RWPE2 (cell line): ENCODE measurements at regions not wholly inside any gene's neighbourhood (a gene's known extent, or its start where the extent isn't known, plus 50 kb on each side); places are given as distances from the start of the nearest gene placed in this dataset.
"Not testable (repeated sequence)": the region's sequence is repeated elsewhere in the genome, so short reads cannot be mapped to it uniquely, and the experiment has no call there.

Experiments
- ATAC-seq: fragments of 200-7000 bp; cut with Tn5 transposase; 3 replicates; pipeline ENCODE4 v1.9.1; 2021; ENCODE audit warnings: low read depth
- DNase-seq: peaks from one replicate; pipeline ENCODE4 v3.0.0-alpha.2; 2020; ENCODE audit warnings: low spot score
- H3K27ac ChIP-seq: fragments of 450-650 bp; 2 replicates; pipeline ENCODE4 v1.5.1; 2017; ENCODE audit warnings: mild to moderate bottlenecking; ENCODE audit not compliant: poor library complexity, severe bottlenecking
- H3K27me3 ChIP-seq: fragments of 250-450 bp; sonication (Bioruptor Pico); 2 replicates; pipeline ENCODE4 v1.5.1; 2021; ENCODE audit warnings: mild to moderate bottlenecking, moderate library complexity; ENCODE audit not compliant: insufficient read depth, poor library complexity, severe bottlenecking
- H3K36me3 ChIP-seq: fragments of 250-450 bp; sonication (Bioruptor Pico); 2 replicates; pipeline ENCODE4 v1.5.1; 2020; ENCODE audit warnings: low read depth, mild to moderate bottlenecking, moderate library complexity
- H3K4me1 ChIP-seq: fragments of 250-450 bp; sonication (Bioruptor Pico); 2 replicates; pipeline ENCODE4 v1.5.1; 2021; ENCODE audit warnings: mild to moderate bottlenecking, moderate library complexity; ENCODE audit not compliant: insufficient read depth, poor library complexity, severe bottlenecking
- H3K4me3 ChIP-seq: fragments of 250-450 bp; sonication (Bioruptor Pico); 2 replicates; pipeline ENCODE4 v1.5.1; 2021; ENCODE audit warnings: mild to moderate bottlenecking, moderate library complexity; ENCODE audit not compliant: severe bottlenecking
- H3K9me3 ChIP-seq: fragments of 250-450 bp; sonication (Bioruptor Pico); 2 replicates; pipeline ENCODE4 v1.5.1; 2021; ENCODE audit warnings: mild to moderate bottlenecking, moderate library complexity; ENCODE audit not compliant: severe bottlenecking
- TF ChIP-seq, protein P1 (sequence below): fragments of 450-650 bp; IDR thresholded peaks from one replicate; pipeline ENCODE4 v1.5.1; 2017; ENCODE audit warnings: mild to moderate bottlenecking, moderate library complexity; ENCODE audit not compliant: poor library complexity, severe bottlenecking

GRCh38 chr7:29748286-29749099 lies 57.8 kb upstream of the WIPF3 start:
- no peaks in the 10 kb centered on the region for H3K4me1 ChIP-seq
- H3K27ac ChIP-seq: no peak overlapping the region
- peak; percentile 80 for ATAC-seq
- TF ChIP-seq, protein P1, sequence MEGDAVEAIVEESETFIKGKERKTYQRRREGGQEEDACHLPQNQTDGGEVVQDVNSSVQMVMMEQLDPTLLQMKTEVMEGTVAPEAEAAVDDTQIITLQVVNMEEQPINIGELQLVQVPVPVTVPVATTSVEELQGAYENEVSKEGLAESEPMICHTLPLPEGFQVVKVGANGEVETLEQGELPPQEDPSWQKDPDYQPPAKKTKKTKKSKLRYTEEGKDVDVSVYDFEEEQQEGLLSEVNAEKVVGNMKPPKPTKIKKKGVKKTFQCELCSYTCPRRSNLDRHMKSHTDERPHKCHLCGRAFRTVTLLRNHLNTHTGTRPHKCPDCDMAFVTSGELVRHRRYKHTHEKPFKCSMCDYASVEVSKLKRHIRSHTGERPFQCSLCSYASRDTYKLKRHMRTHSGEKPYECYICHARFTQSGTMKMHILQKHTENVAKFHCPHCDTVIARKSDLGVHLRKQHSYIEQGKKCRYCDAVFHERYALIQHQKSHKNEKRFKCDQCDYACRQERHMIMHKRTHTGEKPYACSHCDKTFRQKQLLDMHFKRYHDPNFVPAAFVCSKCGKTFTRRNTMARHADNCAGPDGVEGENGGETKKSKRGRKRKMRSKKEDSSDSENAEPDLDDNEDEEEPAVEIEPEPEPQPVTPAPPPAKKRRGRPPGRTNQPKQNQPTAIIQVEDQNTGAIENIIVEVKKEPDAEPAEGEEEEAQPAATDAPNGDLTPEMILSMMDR: peak; percentile 71
- no peak overlapping the region for H3K4me3 ChIP-seq
- no peaks in the 10 kb centered on the region for H3K36me3 ChIP-seq
- no peak for DNase-seq
- no peaks in the 10 kb centered on the region for H3K9me3 ChIP-seq
- H3K27me3 ChIP-seq: no peaks in the 10 kb centered on the region

DNA sequence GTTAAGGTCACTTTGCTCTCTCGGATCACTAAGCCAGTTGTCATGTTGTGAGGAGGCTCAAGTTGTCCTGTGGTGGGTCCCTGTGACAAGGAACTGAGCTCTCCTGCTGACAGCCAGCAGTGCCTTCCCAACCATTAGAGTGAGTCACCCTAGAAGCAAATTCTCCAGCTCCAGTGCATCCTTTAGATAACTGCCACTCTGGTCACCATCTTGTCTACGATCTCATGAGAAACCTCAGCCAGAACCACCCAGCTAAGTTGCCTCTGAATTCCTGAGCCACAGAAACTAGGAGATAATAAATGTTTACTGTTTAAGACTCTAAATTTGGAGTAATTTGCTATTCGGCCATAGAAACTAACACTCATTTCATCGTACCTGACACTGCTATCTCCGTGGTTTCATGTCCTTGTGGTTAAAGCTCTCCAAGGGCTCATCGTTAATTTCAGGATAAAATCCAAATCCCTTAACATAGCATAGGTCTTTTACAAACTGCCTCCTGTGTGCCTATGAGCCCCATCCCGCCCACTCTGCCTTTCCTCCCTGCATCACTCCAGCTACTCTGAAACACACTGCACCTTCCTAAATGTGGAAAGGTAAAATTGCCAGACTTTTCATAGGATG lies 56.5 kb upstream of the WIPF3 start:
- H3K27me3 ChIP-seq: peaks cover 4% of the 10 kb centered on the region
- H3K27ac ChIP-seq: no peak overlapping the region
- no peaks in the 10 kb centered on the region for H3K36me3 ChIP-seq
- TF ChIP-seq, protein P1: no peak
- H3K4me1 ChIP-seq: no peaks in the 10 kb centered on the region
- DNase-seq: no peak
- ATAC-seq: no peak
- no peak overlapping the region for H3K4me3 ChIP-seq
- no peaks in the 10 kb centered on the region for H3K9me3 ChIP-seq

DNA sequence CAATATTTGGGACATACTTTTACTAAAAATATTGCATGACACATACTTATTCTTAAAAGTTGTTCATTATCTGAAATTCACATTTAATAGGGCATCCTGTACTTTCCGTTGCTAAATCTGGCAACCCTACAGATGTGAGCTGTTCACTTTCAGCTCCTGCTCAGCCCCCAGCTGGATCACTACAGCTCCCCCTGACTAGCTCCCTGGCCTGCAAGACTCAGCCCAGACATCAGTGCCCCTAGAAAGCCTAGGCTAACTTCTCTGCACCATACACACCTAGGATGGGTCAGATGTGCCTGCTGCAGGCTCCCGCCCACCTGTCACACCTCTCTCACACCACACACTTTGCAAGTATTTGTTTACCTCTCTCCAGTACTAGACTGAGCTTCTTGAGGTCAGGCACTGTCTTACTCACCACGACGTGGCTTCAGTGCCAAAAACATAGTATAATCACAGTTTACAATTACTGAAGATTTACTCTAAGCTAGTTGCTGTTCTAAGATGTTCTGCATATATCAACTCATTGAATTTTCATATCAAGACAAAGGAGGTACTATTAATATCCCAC lies 55.9 kb upstream of the WIPF3 start:
- peak; percentile 34; the same call in 2 of the 3 replicates for ATAC-seq
- not testable (repeated sequence) for DNase-seq, H3K4me1 ChIP-seq

GRCh38 chr7:29751012-29751411 lies 55.3 kb upstream of the WIPF3 start:
- H3K9me3 ChIP-seq, H3K4me3 ChIP-seq, H3K27me3 ChIP-seq, H3K36me3 ChIP-seq, ATAC-seq, H3K27ac ChIP-seq, H3K4me1 ChIP-seq, DNase-seq: not testable (repeated sequence)

More for the DNA sequence above, 55.9 kb upstream of the WIPF3 start:
- not testable (repeated sequence) for H3K9me3 ChIP-seq, H3K27ac ChIP-seq, H3K36me3 ChIP-seq, H3K27me3 ChIP-seq, H3K4me3 ChIP-seq

GRCh38 chr7:29754874-29755490 lies 51.3 kb upstream of the WIPF3 start:
- DNase-seq (no peak), ATAC-seq (no peak)
- peaks cover 7% of the 10 kb centered on the region for H3K27me3 ChIP-seq
- no peaks in the 10 kb centered on the region for H3K4me1 ChIP-seq
- H3K27ac ChIP-seq: no peak overlapping the region
- H3K36me3 ChIP-seq: no peaks in the 10 kb centered on the region
- TF ChIP-seq, protein P1: no peak
- H3K4me3 ChIP-seq: no peak overlapping the region
- no peaks in the 10 kb centered on the region for H3K9me3 ChIP-seq
